ENCODE measurements at regions not wholly inside any gene's neighbourhood (a gene's known extent, or its start where the extent isn't known, plus 50 kb on each side); places are given as distances from the start of the nearest gene placed in this dataset.
A peak's percentile ranks its signal among the peaks of the same experiment; 100 is the strongest.

- ChIA-PET POLR2A (no interaction called here), RAD21 (ENCODE audit: unreplicated experiment) (interaction anchor here (1.0 kb wide), 1 partner anchor 24 kb away, joined by 5 read pairs; no protein-coding TSS in a partner anchor), SMC1A (ENCODE audit: uncharacterized antibody, unreplicated experiment) (interaction anchor here (0.6 to 1.1 kb wide), 2 partner anchors 12 to 60 kb away, joined by 3 read pairs; no protein-coding TSS in a partner anchor), CTCF (interaction anchor here (0.9 to 1.1 kb wide), 4 partner anchors 9 to 23 kb away, joined by 3 to 6 read pairs (median 5); no protein-coding TSS in a partner anchor)
- Histone ChIP-seq H3K9ac (ENCODE audit: control insufficient read depth, insufficient read depth, low read length) (no peak overlapping the region), H4K20me1 (ENCODE audit: control insufficient read depth, insufficient read depth) (no peaks in the 10 kb centered on the region), H3K27ac (ENCODE audit: control insufficient read depth, insufficient read depth) (no peak overlapping the region), H3K4me3 (no peak overlapping the region), H3K36me3 (ENCODE audit: control insufficient read depth in 2 of 2, insufficient read depth in 2 of 2, low read length in 1 of 2) (no peaks in the 10 kb centered on the region), H3K9me3 (replicated peaks; ENCODE audit: control insufficient read depth, insufficient read depth, low read length) (no peaks in the 10 kb centered on the region), H3K27me3 (replicated peaks in 1 of 2; ENCODE audit: control insufficient read depth in 2 of 2, insufficient read depth in 2 of 2, low read length in 1 of 2) (no peaks in the 10 kb centered on the region), H2AFZ (ENCODE audit: control insufficient read depth, low read depth, low read length) (no peak overlapping the region), H3K4me2 (ENCODE audit: control insufficient read depth, insufficient read depth) (no peak overlapping the region), H3K4me1 (ENCODE audit: control insufficient read depth, insufficient read depth, low read length) (no peaks in the 10 kb centered on the region), H3K79me2 (ENCODE audit: control insufficient read depth, insufficient read depth, low read length) (no peaks in the 10 kb centered on the region)
- ATAC-seq (peak; percentile 69), DNase-seq (ENCODE audit: low read depth, low spot score) (no peak), FAIRE-seq (no peak)
- 0% methylated on average over 2 of the region's 2 CpGs for WGBS (ENCODE audit: insufficient coverage, insufficient replicate concordance, low lambda C conversion rate, missing lambda C conversion rate)
- in situ Hi-C loops (cut with MboI) (no loop called here), intact Hi-C loops (cut with micrococcal nuclease; ENCODE audit: unreplicated experiment) (no loop called here)
- BruUV-seq (replicated peaks): no TSS peak
- no peak for TF ChIP-seq NBN (IDR thresholded peaks at IDR 0.05)
- TF ChIP-seq SRF (IDR thresholded peaks at IDR 0.05; ENCODE audit: low read depth in 2 of 2, low read length in 2 of 2): no peak
- TF ChIP-seq RAD21 (IDR thresholded peaks at IDR 0.05; ENCODE audit: insufficient read depth, low read depth, low read length): peak; percentile 79
- 0 out of 2 replicates have a peak, but pooled peaks have one; percentile 19 for TF ChIP-seq YY1 (IDR thresholded peaks at IDR 0.05; ENCODE audit: low read depth, low read length)
- TF ChIP-seq PAX8 (IDR thresholded peaks at IDR 0.05): no peak
- no peak for TF ChIP-seq NRF1 (conservative IDR thresholded peaks at IDR 0.05; ENCODE audit: low read depth, low read length)
- no peak for TF ChIP-seq HSF1 (IDR thresholded peaks at IDR 0.05; ENCODE audit: low read depth, low read length)
- TF ChIP-seq GATAD2B (conservative IDR thresholded peaks at IDR 0.05; ENCODE audit: low read depth): no peak
- TF ChIP-seq RCOR1 (conservative IDR thresholded peaks at IDR 0.05; ENCODE audit: low read depth, low read length): no peak
- TF ChIP-seq LARP7 (IDR thresholded peaks at IDR 0.05): no peak
- TF ChIP-seq SMC3 (IDR thresholded peaks at IDR 0.05; ENCODE audit: borderline replicate concordance, low read length): peak; percentile 61
- TF ChIP-seq SPI1 (IDR thresholded peaks at IDR 0.05; ENCODE audit: borderline replicate concordance, insufficient read depth, low read depth, low read length): peak; percentile 28; the same call in 1 of the 2 replicates
- peak; percentile 58 to 64 (median 63); a peak in 5 of 6 replicates for TF ChIP-seq CTCF (IDR thresholded peaks at IDR 0.05 in 2 of 3, conservative IDR thresholded peaks at IDR 0.05 in 1 of 3; ENCODE audit: control insufficient read depth in 2 of 3, extremely low read depth in 1 of 3, insufficient read depth in 1 of 3, low read depth in 3 of 3, low read length in 3 of 3)
- no peak for TF ChIP-seq SUPT20H (IDR thresholded peaks at IDR 0.05; ENCODE audit: borderline replicate concordance, control insufficient read depth, low read depth, low read length)
- no peak for TF ChIP-seq HDGF (IDR thresholded peaks at IDR 0.05)
- TF ChIP-seq NR2F1 (conservative IDR thresholded peaks at IDR 0.05): no peak
- TF ChIP-seq NFXL1 (IDR thresholded peaks at IDR 0.05; ENCODE audit: borderline replicate concordance): no peak
- TF ChIP-seq SIN3A (IDR thresholded peaks at IDR 0.05; ENCODE audit: low read depth, low read length): no peak
- no peak for TF ChIP-seq SREBF1 (IDR thresholded peaks at IDR 0.05; ENCODE audit: low read length)
- TF ChIP-seq EGR1 (IDR thresholded peaks at IDR 0.05; ENCODE audit: borderline replicate concordance in 1 of 2, low read depth in 2 of 2, low read length in 2 of 2): no peak
- TF ChIP-seq ZNF384 (IDR thresholded peaks at IDR 0.05; ENCODE audit: borderline replicate concordance, low read depth, low read length): no peak
- TF ChIP-seq ATF2 (IDR thresholded peaks at IDR 0.05; ENCODE audit: low read length): no peak
Observed at GRCh38 chr2:88903749-88904353, 212.4 kb downstream of the RPIA start.
